H1 (cell line): ENCODE measurements at regions not wholly inside any gene's neighbourhood (a gene's known extent, or its start where the extent isn't known, plus 50 kb on each side); places are given as distances from the start of the nearest gene placed in this dataset.

Experiments used
- CTCF ChIA-PET: fragments of 300-600 bp; sonication (Branson Sonifier 250); formaldehyde crosslinking; loops from one replicate; lab custom pipeline; 2021; ENCODE audit not compliant: partially characterized antibody; lab: Charles Lee
- POLR2A ChIA-PET: fragments of 300-600 bp; sonication (Branson Sonifier 250); formaldehyde crosslinking; loops from one replicate; lab custom pipeline; 2021; ENCODE audit warnings: inconsistent platforms; ENCODE audit not compliant: partially characterized antibody; lab: Charles Lee
- DNase-seq, 2 experiments: peaks; one replicate each; pipeline versions ENCODE4 v3.0.0 to v3.0.0-alpha.2; 2010 to 2022; ENCODE audit warnings: low spot score in 2 of 2, low read depth in 1 of 2, mixed read lengths in 1 of 2
- FAIRE-seq: peaks from 2 replicates; lab custom pipeline; 2011; peaks lifted over from hg19 to GRCh38; lab: Jason Lieb, UNC
- H2AFZ ChIP-seq: 2 replicates; pipeline ENCODE4 v1.8.1; 2012; ENCODE audit warnings: low read length, inconsistent platforms
- H2AK5ac ChIP-seq: 2 replicates; pipeline ENCODE4 v1.6.1; 2013; ENCODE audit warnings: low read depth, low read length
- H2BK120ac ChIP-seq: replicated peaks from 2 replicates; pipeline ENCODE3; 2013; ENCODE audit warnings: low read depth, low read length, inconsistent platforms
- H2BK12ac ChIP-seq: 2 replicates; pipeline ENCODE4 v1.6.1; 2013; ENCODE audit warnings: low read depth, low read length
- H2BK15ac ChIP-seq: 2 replicates; pipeline ENCODE4 v1.6.1; 2013; ENCODE audit warnings: low read length
- H2BK20ac ChIP-seq: 2 replicates; pipeline ENCODE4 v1.6.1; 2013; ENCODE audit warnings: low read length
- H2BK5ac ChIP-seq: 2 replicates; pipeline ENCODE4 v1.6.1; 2013; ENCODE audit warnings: low read depth, low read length
- H3K14ac ChIP-seq: 2 replicates; pipeline ENCODE4 v1.6.1; 2013; ENCODE audit warnings: inconsistent platforms; ENCODE audit not compliant: insufficient read length
- H3K18ac ChIP-seq: 2 replicates; pipeline ENCODE4 v1.6.1; 2013; ENCODE audit warnings: low read length; ENCODE audit errors: extremely low read depth
- H3K23ac ChIP-seq: 2 replicates; pipeline ENCODE4 v1.6.1; 2013; ENCODE audit warnings: inconsistent platforms; ENCODE audit not compliant: insufficient read length
- H3K23me2 ChIP-seq: 2 replicates; pipeline ENCODE4 v1.6.1; 2013; ENCODE audit warnings: low read depth, low read length
- H3K27ac ChIP-seq: 2 replicates; pipeline ENCODE4 v1.6.1; 2011; ENCODE audit warnings: low read depth, low read length, inconsistent platforms
- H3K27me3 ChIP-seq, 4 experiments: replicated peaks in 1 of 4; 1 replicate in 1 of 4; 2 replicates in 3 of 4; pipeline versions ENCODE4 v1.6.1 to v1.8.1; 2011 to 2013; ENCODE audit warnings: low read length in 3 of 4, mild to moderate bottlenecking in 3 of 4, inconsistent platforms in 2 of 4, mixed read lengths in 2 of 4, moderate library complexity in 1 of 4; ENCODE audit not compliant: control insufficient read depth in 3 of 4, insufficient read depth in 3 of 4; ENCODE audit errors: extremely low read depth in 1 of 4
- H3K36me3 ChIP-seq, 4 experiments: 2 replicates each; pipeline versions ENCODE4 v1.6.1 to v1.8.1; 2011 to 2013; ENCODE audit warnings: mild to moderate bottlenecking in 4 of 4, low read length in 3 of 4, moderate library complexity in 2 of 4, control low read depth in 1 of 4, inconsistent platforms in 1 of 4; ENCODE audit not compliant: insufficient read depth in 4 of 4, control insufficient read depth in 2 of 4
- H3K4ac ChIP-seq: replicated peaks from 2 replicates; pipeline ENCODE3; 2013; ENCODE audit warnings: low read length, low read depth, mixed read lengths, inconsistent platforms; ENCODE audit not compliant: insufficient read length
- H3K4me1 ChIP-seq, 4 experiments: replicated peaks in 1 of 4; 1 replicate in 1 of 4; 2 replicates in 3 of 4; pipeline versions ENCODE4 v1.6.1 to v1.8.1; 2011 to 2013; ENCODE audit warnings: low read length in 3 of 4, inconsistent platforms in 2 of 4, mixed read lengths in 1 of 4; ENCODE audit not compliant: insufficient read depth in 4 of 4, control insufficient read depth in 3 of 4
- H3K4me2 ChIP-seq, 2 experiments: 2 replicates each; pipeline versions ENCODE4 v1.6.1 to v1.8.1; 2011 to 2013; ENCODE audit warnings: low read depth in 2 of 2, low read length in 2 of 2, control low read depth in 1 of 2, inconsistent platforms in 1 of 2, mild to moderate bottlenecking in 1 of 2; ENCODE audit not compliant: insufficient read depth in 1 of 2
- H3K4me3 ChIP-seq, 4 experiments: fragments of 200-600, 300-600 bp in 1 of 4; sonication (generic), shearing (Covaris generic), sonication (Bioruptor Twin) in 1 of 4; 2 replicates each; pipeline versions ENCODE4 v1.5.1 to v1.8.1; 2011 to 2016; ENCODE audit warnings: low read length in 4 of 4, low read depth in 3 of 4, control low read depth in 2 of 4, inconsistent platforms in 2 of 4, mild to moderate bottlenecking in 2 of 4, mixed read lengths in 1 of 4, moderate library complexity in 1 of 4; ENCODE audit not compliant: insufficient read depth in 2 of 4; ENCODE audit errors: extremely low read depth in 1 of 4
- H3K56ac ChIP-seq: replicated peaks from 2 replicates; pipeline ENCODE3; 2013; ENCODE audit warnings: low read depth, mild to moderate bottlenecking, mixed read lengths, low read length, inconsistent platforms; ENCODE audit not compliant: insufficient read length
- H3K79me1 ChIP-seq: 2 replicates; pipeline ENCODE4 v1.6.1; 2013; ENCODE audit warnings: low read depth, low read length, control low read depth
- H3K79me2 ChIP-seq, 2 experiments: 2 replicates each; pipeline versions ENCODE4 v1.6.1 to v1.8.1; 2012 to 2013; ENCODE audit warnings: low read length in 2 of 2, mild to moderate bottlenecking in 2 of 2, inconsistent platforms in 1 of 2; ENCODE audit not compliant: insufficient read depth in 2 of 2, control insufficient read depth in 1 of 2
- H3K9ac ChIP-seq, 4 experiments: replicated peaks in 1 of 4; 1 replicate in 1 of 4; 2 replicates in 3 of 4; pipeline versions ENCODE4 v1.6.1 to v1.8.1; 2011 to 2013; ENCODE audit warnings: low read depth in 3 of 4, low read length in 3 of 4, control low read depth in 2 of 4, mild to moderate bottlenecking in 2 of 4, moderate library complexity in 2 of 4, inconsistent platforms in 1 of 4; ENCODE audit errors: extremely low read depth in 1 of 4
- H3K9me3 ChIP-seq, 2 experiments: 2 replicates each; pipeline versions ENCODE4 v1.6.1 to v1.8.1; 2012 to 2013; ENCODE audit warnings: mild to moderate bottlenecking in 2 of 2, moderate library complexity in 2 of 2, control low read depth in 1 of 2, inconsistent platforms in 1 of 2, low read depth in 1 of 2, low read length in 1 of 2, mixed read lengths in 1 of 2; ENCODE audit not compliant: insufficient read depth in 2 of 2
- H4K20me1 ChIP-seq, 2 experiments: replicated peaks in 1 of 2; 2 replicates each; pipeline versions ENCODE3 to v1.8.1; 2011 to 2013; ENCODE audit warnings: inconsistent platforms in 2 of 2, low read length in 2 of 2, mild to moderate bottlenecking in 1 of 2; ENCODE audit not compliant: insufficient read depth in 2 of 2, control insufficient read depth in 1 of 2
- H4K5ac ChIP-seq: 2 replicates; pipeline ENCODE4 v1.6.1; 2013; ENCODE audit warnings: low read length, low read depth, mixed read lengths, inconsistent platforms; ENCODE audit not compliant: insufficient read length
- H4K8ac ChIP-seq: 2 replicates; pipeline ENCODE4 v1.8.0; 2013; ENCODE audit warnings: mild to moderate bottlenecking, moderate library complexity, low read length, inconsistent platforms; ENCODE audit not compliant: insufficient read depth; ENCODE audit errors: extremely low read depth
- H4K91ac ChIP-seq: replicated peaks from 2 replicates; pipeline ENCODE3; 2013; ENCODE audit warnings: low read length, mixed read lengths, inconsistent platforms; ENCODE audit not compliant: insufficient read length
- EZH2 ChIP-seq: fragments of 200-600 bp; sonication (generic); IDR thresholded peaks from 2 replicates; pipeline ENCODE4 v1.7.1; 2012; ENCODE audit warnings: low read depth, mild to moderate bottlenecking, moderate library complexity, low read length, inconsistent platforms; ENCODE audit not compliant: severe bottlenecking
- NANOG ChIP-seq: IDR thresholded peaks from 2 replicates; pipeline ENCODE4 v1.6.1; 2011; ENCODE audit warnings: low read length, low read depth, mild to moderate bottlenecking, inconsistent platforms; ENCODE audit not compliant: insufficient read depth, poor library complexity, severe bottlenecking
- SP4 ChIP-seq: IDR thresholded peaks from 2 replicates; pipeline ENCODE4 v1.6.1; 2012; ENCODE audit warnings: low read length, inconsistent platforms
- TCF12 ChIP-seq: IDR thresholded peaks from 2 replicates; pipeline ENCODE4 v1.6.1; 2011; ENCODE audit warnings: low read depth, mild to moderate bottlenecking, low read length
- YY1 ChIP-seq: IDR thresholded peaks from 2 replicates; pipeline ENCODE4 v1.6.1; 2011; ENCODE audit warnings: low read depth, mild to moderate bottlenecking, low read length
- WGBS, 2 experiments: shearing (Covaris generic) in 1 of 2; methylation state at CpG; one replicate each; pipeline versions ENCODE4 v1.1.6 to v1.1.7; 2013 to 2015; ENCODE audit warnings: low lambda C conversion rate in 2 of 2, mixed read lengths in 2 of 2, inconsistent platforms in 1 of 2, low coverage in 1 of 2, missing lambda C conversion rate in 1 of 2; ENCODE audit not compliant: insufficient replicate concordance in 2 of 2, insufficient coverage in 1 of 2, insufficient read length in 1 of 2; ENCODE audit errors: extremely low coverage in 1 of 2, missing lambda C conversion rate in 1 of 2; 5-methylcytosine and 5-hydroxymethylcytosine counted together

DNA sequence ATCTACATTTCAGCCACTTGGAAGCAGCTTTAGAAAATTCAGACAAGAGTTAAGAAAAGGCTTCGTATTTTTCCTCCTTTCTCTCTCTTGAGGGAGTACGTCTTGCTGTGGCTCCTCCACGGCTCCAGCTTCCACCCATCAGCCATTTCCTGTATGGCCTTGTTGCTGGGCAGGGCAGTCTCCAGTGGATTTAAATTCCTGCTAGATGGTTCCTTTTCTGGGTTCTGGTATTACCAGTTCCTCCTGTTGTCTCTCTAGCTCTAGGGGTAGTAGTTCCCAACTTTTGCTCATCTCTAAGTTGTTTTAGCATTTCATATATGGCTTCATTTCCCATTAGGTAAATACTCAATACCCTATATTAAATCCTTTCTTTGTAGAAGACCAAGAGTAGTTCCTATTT lies 1098.3 kb downstream of the ADGRL2 start:
- Histone ChIP-seq H3K4me2 (no peak overlapping the region), H3K18ac (no peak overlapping the region), H3K14ac (no peak overlapping the region), H3K4me3 (no peak overlapping the region), H3K36me3 (no peaks in the 10 kb centered on the region), H2BK5ac (no peak overlapping the region), H2AK5ac (no peak overlapping the region), H3K56ac (no peak overlapping the region), H2AFZ (peak overlapping the region; percentile 9; the same call in 1 of the 2 replicates), H3K4me1 (no peaks in the 10 kb centered on the region), H4K8ac (no peak overlapping the region), H3K79me2 (no peaks in the 10 kb centered on the region), H3K79me1 (no peaks in the 10 kb centered on the region), H2BK120ac (no peak overlapping the region), H3K9ac (no peak overlapping the region), H3K4ac (no peak overlapping the region), H4K20me1 (no peaks in the 10 kb centered on the region), H2BK20ac (no peak overlapping the region), H3K27ac (no peak overlapping the region), H3K9me3 (no peaks in the 10 kb centered on the region), H3K27me3 (no peaks in the 10 kb centered on the region), H4K5ac (no peak overlapping the region), H3K23ac (no peak overlapping the region), H3K23me2 (no peaks in the 10 kb centered on the region), H4K91ac (no peak overlapping the region), H2BK12ac (no peak overlapping the region), H2BK15ac (no peak overlapping the region)
- DNase-seq: no peak
- WGBS, 2 experiments: 83% methylated on average over 3 of the region's 3 CpGs; no CpG with 5 or more reads in 1 of the 2 experiments
- no peak for FAIRE-seq
- CTCF ChIA-PET: no interaction called here
- POLR2A ChIA-PET: no interaction called here
- no peak for TF ChIP-seq EZH2
- no peak for TF ChIP-seq NANOG
- TF ChIP-seq TCF12: no peak
- TF ChIP-seq SP4: no peak
- TF ChIP-seq YY1: no peak
